Upper lobe of left lung (tissue), 6 donors: ENCODE measurements at regions not wholly inside any gene's neighbourhood (a gene's known extent, or its start where the extent isn't known, plus 50 kb on each side); places are given as distances from the start of the nearest gene placed in this dataset.
"Not testable (repeated sequence)": the region's sequence is repeated elsewhere in the genome, so short reads cannot be mapped to it uniquely, and the experiment has no call there.

Source experiments
- ATAC-seq, 2 donors: fragments of 200-7000 bp; cut with Tn5 transposase; one replicate each; pipeline ENCODE4 v1.9.1; 2022; ENCODE audit warnings: mild to moderate bottlenecking in 2 of 2, moderate library complexity in 2 of 2; ENCODE audit not compliant: low FRiP score in 2 of 2
- DNase-seq, 2 donors: peaks; one replicate each; pipeline ENCODE4 v3.0.0-alpha.2; 2019 to 2020
- H3K27ac ChIP-seq, 4 donors: fragments of 200-600 bp; sonication (generic); one replicate each; pipeline ENCODE4 v1.5.1; 2016 to 2019
- H3K27me3 ChIP-seq, 4 donors: fragments of 200-600 bp; sonication (generic); one replicate each; pipeline ENCODE4 v1.5.1; 2017 to 2019
- H3K36me3 ChIP-seq, 4 donors: fragments of 200-600 bp; sonication (generic); one replicate each; pipeline ENCODE4 v1.5.1; 2016 to 2019
- H3K4me1 ChIP-seq, 4 donors: fragments of 200-600 bp; sonication (generic); one replicate each; pipeline ENCODE4 v1.5.1; 2018 to 2019
- H3K4me3 ChIP-seq, 4 donors: fragments of 200-600 bp; sonication (generic); one replicate each; pipeline ENCODE4 v1.5.1; 2017 to 2019; ENCODE audit warnings: mild to moderate bottlenecking in 2 of 4, moderate library complexity in 1 of 4
- H3K9me3 ChIP-seq, 4 donors: fragments of 200-600 bp; sonication (generic); one replicate each; pipeline ENCODE4 v1.5.1; 2018 to 2019
- CTCF ChIP-seq, 6 experiments: fragments of 450-650 bp in 4 of 6; fragments of 200-600 bp in 2 of 6; sonication (generic) in 2 of 6; IDR thresholded peaks; one replicate each; pipeline ENCODE4 v1.5.1; 2016 to 2019; ENCODE audit warnings: antibody characterized with exemption in 6 of 6
- EP300 ChIP-seq, 4 donors: sonication (generic); formaldehyde crosslinking; IDR thresholded peaks; one replicate each; pipeline ENCODE4 v1.5.1; 2017; ENCODE audit warnings: antibody characterized with exemption in 4 of 4, control low read depth in 2 of 4
- POLR2A ChIP-seq, 4 donors: fragments of 450-650 bp; IDR thresholded peaks; one replicate each; pipeline ENCODE4 v1.5.1; 2016 to 2017; ENCODE audit warnings: antibody characterized with exemption in 4 of 4, mild to moderate bottlenecking in 2 of 4
- POLR2AphosphoS5 ChIP-seq, 2 donors: sonication (generic); formaldehyde crosslinking; IDR thresholded peaks; one replicate each; pipeline ENCODE4 v1.5.1; 2017; ENCODE audit warnings: antibody characterized with exemption in 2 of 2
- WGBS, 2 donors: methylation state at CpG; one replicate each; pipeline ENCODE4 v1.1.5; 2017 to 2018; 5-methylcytosine and 5-hydroxymethylcytosine counted together
- donor health status: DM: no; HTN: no; CAD: no; lungs with moderate emphysema.
- donor health status: DM: no; HTN: yes; CAD: no; lungs with severe emphysema.

DNA sequence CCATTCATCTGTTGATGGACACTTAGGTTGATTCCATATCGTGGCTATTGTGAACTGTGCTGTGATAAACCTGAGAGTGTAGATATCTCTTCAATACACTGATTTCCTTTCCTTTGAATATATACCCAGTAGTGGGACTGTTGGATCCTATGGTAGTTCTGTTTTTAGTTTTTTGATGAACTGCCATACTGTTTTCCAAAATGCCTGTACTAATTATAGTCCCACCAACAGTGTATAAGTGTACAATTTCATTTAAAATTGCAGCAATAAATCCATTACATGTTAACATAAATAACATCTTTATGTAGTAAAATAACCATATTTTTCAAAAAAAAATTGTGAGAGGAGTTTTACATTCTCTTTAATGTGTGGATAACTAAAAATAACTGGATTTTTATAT is 65.0 kb upstream of the SYT9 start:
- no peaks in the 10 kb centered on the region for H3K9me3 ChIP-seq
- H3K27ac ChIP-seq = no peak overlapping the region
- no peak overlapping the region for H3K4me3 ChIP-seq
- ATAC-seq (no peak), DNase-seq (no peak)
- H3K27me3 ChIP-seq = no peaks in the 10 kb centered on the region
- no peaks in the 10 kb centered on the region for H3K36me3 ChIP-seq
- 72 to 77% methylated on average over 1 of the region's 1 CpG for WGBS, 2 donors
- H3K4me1 ChIP-seq = no peaks in the 10 kb centered on the region
- no peak for TF ChIP-seq CTCF (IDR thresholded peaks at IDR 0.05)
- TF ChIP-seq POLR2A (IDR thresholded peaks at IDR 0.05) = no peak
- no peak for TF ChIP-seq POLR2AphosphoS5 (IDR thresholded peaks at IDR 0.05)
- TF ChIP-seq EP300 (IDR thresholded peaks at IDR 0.05) = no peak

- not testable (repeated sequence) for DNase-seq, H3K9me3 ChIP-seq, H3K4me3 ChIP-seq, H3K27me3 ChIP-seq, ATAC-seq, H3K4me1 ChIP-seq, H3K36me3 ChIP-seq, H3K27ac ChIP-seq
- 83 to 95% methylated on average over 4 of the region's 4 CpGs for WGBS, 2 donors
Measured at GRCh38 chr11:7192785-7193184, 58.9 kb upstream of the SYT9 start.

DNA sequence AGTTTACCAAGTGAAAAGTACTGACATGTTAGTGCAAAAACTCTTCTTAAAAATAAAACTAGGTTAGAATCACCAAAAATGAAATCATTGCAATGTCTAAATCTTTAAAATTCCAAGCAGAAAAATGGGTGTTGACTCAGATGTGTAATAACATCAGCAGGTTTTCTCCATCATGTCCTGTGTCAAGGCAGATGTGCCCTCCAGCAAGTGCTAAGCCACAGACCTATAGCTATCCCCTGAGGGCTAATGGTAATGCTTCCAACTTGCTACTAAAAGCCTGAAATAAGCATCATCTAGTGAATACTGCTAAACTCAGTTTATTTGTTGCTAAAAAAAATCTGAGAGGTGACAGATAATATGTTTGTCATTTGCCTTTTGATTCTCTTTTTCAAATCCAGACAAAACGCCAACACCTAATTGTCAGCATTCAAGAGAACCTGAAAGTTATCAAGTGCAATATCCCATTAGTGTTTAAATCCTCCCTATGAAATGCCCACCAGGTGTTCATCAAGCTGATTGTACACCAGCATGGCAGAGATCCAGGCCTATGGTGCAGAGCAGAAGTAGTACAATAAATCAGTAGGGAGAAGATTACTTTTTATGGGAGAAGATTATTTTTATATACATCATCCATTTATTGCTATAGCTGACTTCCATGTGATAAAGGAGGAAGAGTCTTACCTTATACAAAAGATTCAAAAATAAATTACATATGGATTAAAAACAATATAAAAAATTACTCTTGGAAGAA is 55.1 kb upstream of the SYT9 start:
- DNase-seq (no peak), ATAC-seq (no peak)
- H3K4me3 ChIP-seq = no peak overlapping the region
- WGBS, 2 donors = 79 to 86% methylated on average over 1 of the region's 1 CpG
- H3K27me3 ChIP-seq = no peaks in the 10 kb centered on the region
- no peaks in the 10 kb centered on the region for H3K4me1 ChIP-seq
- TF ChIP-seq EP300 (IDR thresholded peaks at IDR 0.05) (no peak), POLR2AphosphoS5 (IDR thresholded peaks at IDR 0.05) (no peak), POLR2A (IDR thresholded peaks at IDR 0.05) (no peak), CTCF (IDR thresholded peaks at IDR 0.05) (no peak)
- H3K27ac ChIP-seq = no peak overlapping the region
- H3K9me3 ChIP-seq = no peaks in the 10 kb centered on the region
- no peaks in the 10 kb centered on the region for H3K36me3 ChIP-seq

- H3K27me3 ChIP-seq = no peaks in the 10 kb centered on the region
- H3K4me1 ChIP-seq = no peaks in the 10 kb centered on the region
- H3K36me3 ChIP-seq = no peaks in the 10 kb centered on the region
- no peak overlapping the region for H3K4me3 ChIP-seq
- ATAC-seq (no peak), DNase-seq (no peak)
- TF ChIP-seq CTCF (IDR thresholded peaks at IDR 0.05) (no peak), EP300 (IDR thresholded peaks at IDR 0.05) (no peak), POLR2A (IDR thresholded peaks at IDR 0.05) (no peak), POLR2AphosphoS5 (IDR thresholded peaks at IDR 0.05) (no peak)
- H3K27ac ChIP-seq = no peak overlapping the region
- no peaks in the 10 kb centered on the region for H3K9me3 ChIP-seq
Measured at GRCh38 chr11:7197469-7197868, 54.2 kb upstream of the SYT9 start.
